Peyer's patch (tissue), 4 donors: ENCODE measurements at regions not wholly inside any gene's neighbourhood (a gene's known extent, or its start where the extent isn't known, plus 50 kb on each side); places are given as distances from the start of the nearest gene placed in this dataset.
"Not testable (repeated sequence)": the region's sequence is repeated elsewhere in the genome, so short reads cannot be mapped to it uniquely, and the experiment has no call there.

ENCODE experiments used
- CTCF ChIP-seq, 6 experiments: fragments of 450-650 bp in 4 of 6; fragments of 200-600 bp in 2 of 6; sonication (generic) in 1 of 6; IDR thresholded peaks; one replicate each; pipeline ENCODE4 v1.5.1; 2017 to 2019; ENCODE audit warnings: antibody characterized with exemption in 6 of 6, mild to moderate bottlenecking in 3 of 6, moderate library complexity in 1 of 6
- POLR2A ChIP-seq, 2 donors: fragments of 450-650 bp; IDR thresholded peaks; one replicate each; pipeline ENCODE4 v1.5.1; 2017; ENCODE audit warnings: antibody characterized with exemption in 2 of 2, mild to moderate bottlenecking in 2 of 2, moderate library complexity in 2 of 2

GRCh38 chr20:53863535-53863922 lies 206.9 kb downstream of the BCAS1 start:
- TF ChIP-seq CTCF, POLR2A (IDR thresholded peaks at IDR 0.05): not testable (repeated sequence)
